Heart left ventricle (tissue), 13 donors: ENCODE measurements at regions not wholly inside any gene's neighbourhood (a gene's known extent, or its start where the extent isn't known, plus 50 kb on each side); places are given as distances from the start of the nearest gene placed in this dataset.

Experiments used
- CTCF ChIP-seq, 12 donors: fragments of 200-600 bp; sonication (generic) in 4 of 12; IDR thresholded peaks; one replicate each; pipeline versions ENCODE4 v1.5.0 to v1.8.0; 2018 to 2022; ENCODE audit warnings: antibody characterized with exemption in 12 of 12, mild to moderate bottlenecking in 5 of 12
- POLR2A ChIP-seq, 2 donors: fragments of 450-650 bp; IDR thresholded peaks; one replicate each; pipeline ENCODE4 v1.6.1; 2017; ENCODE audit warnings: antibody characterized with exemption in 2 of 2, mild to moderate bottlenecking in 2 of 2, moderate library complexity in 2 of 2
- donor health status: ischemic (EF 13 %, LVEDD 7.1; RV severe dilation, severe dysfunction).
- donor health status: DM: no; HTN: yes; CAD: no.
- donor health status: DM: no; HTN: no; CAD: no.
- donor health status: ischemic (EF 25% LVEDD 6.9; RV normal size, moderate dysfunction).
- donor health status: ischemic (EF 25% LVEDD 5.7; RV mildly dilated, moderate dysfunction).
- donor health status: ischemic (EF 35%, LVEDD 5.7; RV mildly dilated, moderate dysfunction).
- donor health status: nonischemic (EF 11% LVEDD 7.7; RV severe dilation, severe dysfunction).
- donor health status: DM: yes; HTN: yes; CAD: no.
- donor health status: PGD.
- donor health status: ischemic (EF 29% LVEDD 5.4; RV normal size, mild dysfunction).
- donor health status: nonischemic (EF 23%, LVEDD 6.1; RV moderate dilation, normal function).

GRCh38 chr3:72386327-72387000 lies 461.8 kb downstream of the SHQ1 start:
- TF ChIP-seq CTCF (IDR thresholded peaks at IDR 0.05) (no peak), POLR2A (IDR thresholded peaks at IDR 0.05) (no peak)
